HUES64 (cell line): ENCODE measurements at regions not wholly inside any gene's neighbourhood (a gene's known extent, or its start where the extent isn't known, plus 50 kb on each side); places are given as distances from the start of the nearest gene placed in this dataset.

ENCODE experiments used
- H3K27ac ChIP-seq: 2 replicates; pipeline ENCODE4 v1.7.0; 2013; ENCODE audit warnings: low read depth, low read length, inconsistent platforms
- H3K27me3 ChIP-seq: 2 replicates; pipeline ENCODE4 v1.6.1; 2013; ENCODE audit warnings: mild to moderate bottlenecking, low read length; ENCODE audit not compliant: insufficient read depth
- H3K36me3 ChIP-seq: 2 replicates; pipeline ENCODE4 v1.6.1; 2013; ENCODE audit warnings: mild to moderate bottlenecking, low read length; ENCODE audit not compliant: insufficient read depth
- H3K4me1 ChIP-seq: 2 replicates; pipeline ENCODE4 v1.6.1; 2013; ENCODE audit warnings: mild to moderate bottlenecking, low read length, moderate library complexity; ENCODE audit not compliant: insufficient read depth
- H3K4me3 ChIP-seq: 2 replicates; pipeline ENCODE4 v1.5.1; 2013; ENCODE audit warnings: mild to moderate bottlenecking, low read length, moderate library complexity
- H3K9ac ChIP-seq: 2 replicates; pipeline ENCODE4 v1.6.1; 2013; ENCODE audit warnings: mild to moderate bottlenecking, low read depth, low read length
- H3K9me3 ChIP-seq: 2 replicates; pipeline ENCODE4 v1.6.1; 2013; ENCODE audit warnings: low read depth, low read length; ENCODE audit not compliant: insufficient read depth
- WGBS: fragments of 150-250, 120-280 bp; methylation state at CpG from one replicate; pipeline ENCODE4 v1.1.7; 2013; ENCODE audit warnings: missing lambda C conversion rate; 5-methylcytosine and 5-hydroxymethylcytosine counted together

DNA sequence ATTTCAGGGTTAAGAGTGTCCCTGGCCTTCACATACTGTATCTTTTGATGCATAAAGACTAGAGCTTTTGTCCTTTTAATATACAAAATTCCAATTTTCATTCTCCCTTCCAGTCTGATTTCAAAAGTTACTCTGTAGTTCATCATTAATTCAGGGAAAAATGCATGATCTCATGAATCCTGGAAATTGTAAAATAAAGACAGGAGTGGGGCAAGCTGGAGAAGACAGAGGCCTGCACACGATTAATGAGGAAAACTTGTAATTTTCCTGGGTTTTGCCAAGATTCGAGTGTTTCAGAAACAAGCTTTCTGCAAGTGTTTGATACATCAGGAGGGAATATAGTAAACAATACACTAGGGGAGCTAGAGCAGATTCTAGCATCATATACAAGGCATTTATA is 947.9 kb downstream of the FAT4 start:
- Histone ChIP-seq H3K9ac (no peak overlapping the region), H3K27ac (no peak overlapping the region), H3K4me1 (no peaks in the 10 kb centered on the region), H3K27me3 (no peaks in the 10 kb centered on the region), H3K36me3 (no peaks in the 10 kb centered on the region), H3K4me3 (no peak overlapping the region), H3K9me3 (no peaks in the 10 kb centered on the region)
- 90% methylated on average over 2 of the region's 2 CpGs for WGBS

DNA sequence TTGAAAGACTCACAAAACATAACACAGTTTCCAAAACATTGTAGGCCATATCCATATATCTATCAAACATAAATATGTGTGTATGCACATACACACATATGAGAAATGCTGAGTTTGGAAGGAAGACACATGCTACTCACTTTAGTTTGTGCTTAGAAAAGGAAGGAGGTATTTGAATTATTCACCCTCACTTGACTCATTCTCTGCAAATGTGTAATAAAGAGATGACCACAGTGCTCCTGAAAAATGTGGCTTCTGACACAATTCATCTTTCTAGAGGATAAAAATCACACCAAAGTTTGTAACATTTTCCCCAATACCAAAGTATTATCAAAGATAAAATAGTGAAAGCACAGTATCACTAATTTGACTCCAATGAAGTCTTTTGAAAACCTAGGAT is 950.1 kb downstream of the FAT4 start:
- Histone ChIP-seq H3K27me3 (no peaks in the 10 kb centered on the region), H3K27ac (no peak overlapping the region), H3K4me1 (no peaks in the 10 kb centered on the region)

DNA sequence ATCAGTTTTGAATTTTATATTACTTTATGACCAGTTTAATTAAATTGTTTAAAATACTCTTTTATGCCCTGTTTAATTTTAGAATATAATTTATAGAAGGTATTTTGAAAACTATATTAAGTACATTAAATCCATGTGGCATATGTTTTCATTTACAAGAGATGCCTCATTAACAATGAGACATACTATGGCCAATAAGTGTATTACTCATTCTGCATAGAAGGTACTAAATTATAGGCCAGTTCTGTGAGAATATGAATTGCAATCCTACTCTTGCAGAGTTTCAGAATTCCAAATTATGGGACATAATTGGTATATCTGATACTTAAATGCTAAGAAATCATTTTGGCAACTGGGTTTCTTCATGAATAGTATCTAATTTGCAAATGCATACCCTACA is 951.1 kb downstream of the FAT4 start:
- Histone ChIP-seq H3K27me3 (no peaks in the 10 kb centered on the region), H3K9me3 (no peaks in the 10 kb centered on the region), H3K4me1 (no peaks in the 10 kb centered on the region), H3K4me3 (no peak overlapping the region), H3K36me3 (no peaks in the 10 kb centered on the region), H3K9ac (no peak overlapping the region), H3K27ac (no peak overlapping the region)

More for the DNA sequence above, 950.1 kb downstream of the FAT4 start:
- Histone ChIP-seq H3K4me3 (no peak overlapping the region), H3K9ac (no peak overlapping the region), H3K36me3 (no peaks in the 10 kb centered on the region), H3K9me3 (no peaks in the 10 kb centered on the region)

DNA sequence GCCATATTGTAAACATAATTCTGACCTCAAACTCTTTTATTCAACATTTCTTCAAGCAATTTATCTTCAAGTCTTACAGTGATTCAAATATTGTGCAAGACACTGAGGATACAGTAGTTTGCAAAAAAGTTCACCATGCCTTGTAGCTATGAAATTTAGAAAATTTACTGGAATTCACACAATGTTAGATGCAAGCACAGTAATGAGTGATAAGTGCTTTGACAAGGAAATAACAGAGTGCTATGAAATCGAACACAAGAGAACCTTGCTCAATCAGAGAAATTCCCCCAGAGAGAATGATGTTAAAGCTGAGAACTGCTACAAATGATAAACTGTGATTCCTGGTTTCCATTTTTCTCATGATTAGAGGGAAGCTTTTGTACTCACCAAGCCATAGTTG is 952.9 kb downstream of the FAT4 start:
- Histone ChIP-seq H3K36me3 (no peaks in the 10 kb centered on the region), H3K4me3 (no peak overlapping the region), H3K27ac (no peak overlapping the region), H3K9ac (no peak overlapping the region), H3K9me3 (no peaks in the 10 kb centered on the region), H3K4me1 (no peaks in the 10 kb centered on the region), H3K27me3 (no peaks in the 10 kb centered on the region)
- 95% methylated on average over 1 of the region's 1 CpG for WGBS

DNA sequence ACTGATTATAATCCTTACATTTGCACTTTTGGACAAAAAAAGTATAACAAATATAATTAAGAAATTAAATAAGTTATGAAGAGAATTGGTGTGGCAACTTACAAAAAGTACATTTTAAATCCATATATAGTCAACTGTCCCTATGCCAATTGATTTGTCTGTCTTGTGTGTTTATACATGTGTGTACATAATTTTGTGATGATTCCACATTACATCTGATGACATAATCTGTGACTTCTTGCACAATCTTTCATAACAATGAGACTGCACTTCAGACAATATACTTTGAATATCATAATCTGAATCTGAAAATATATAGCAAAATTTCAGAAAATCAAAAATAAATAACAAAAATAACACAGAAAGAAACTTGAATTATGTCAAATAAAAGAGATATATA is 953.4 kb downstream of the FAT4 start:
- H3K4me1 ChIP-seq, result no peaks in the 10 kb centered on the region
- no peaks in the 10 kb centered on the region for H3K27me3 ChIP-seq
- no peaks in the 10 kb centered on the region for H3K36me3 ChIP-seq
- no peak overlapping the region for H3K4me3 ChIP-seq
- H3K9me3 ChIP-seq, result no peaks in the 10 kb centered on the region
- no peak overlapping the region for H3K27ac ChIP-seq
- H3K9ac ChIP-seq, result no peak overlapping the region

DNA sequence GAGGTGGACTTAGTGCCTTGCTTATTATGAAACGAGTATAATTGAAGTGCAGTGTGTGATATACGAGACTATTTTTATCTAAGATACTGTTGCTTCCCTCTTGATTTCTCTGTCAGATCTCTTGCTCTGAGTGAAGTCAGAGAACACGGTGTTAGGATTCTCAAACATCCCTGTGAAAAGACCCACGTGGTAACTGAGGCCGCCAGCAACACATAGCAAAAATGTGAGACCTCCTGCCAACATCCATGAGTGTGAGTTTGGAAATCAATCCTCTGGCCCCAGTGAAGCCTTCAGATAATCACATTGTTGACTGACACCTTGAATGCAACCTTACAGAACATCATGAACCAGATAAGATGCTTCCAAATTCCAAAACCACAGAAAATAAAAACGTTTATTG is 954.4 kb downstream of the FAT4 start:
- Histone ChIP-seq H3K36me3 (no peaks in the 10 kb centered on the region), H3K4me3 (no peak overlapping the region), H3K9me3 (no peaks in the 10 kb centered on the region), H3K4me1 (no peaks in the 10 kb centered on the region), H3K27ac (no peak overlapping the region), H3K9ac (no peak overlapping the region), H3K27me3 (no peaks in the 10 kb centered on the region)
- 87% methylated on average over 6 of the region's 6 CpGs for WGBS

DNA sequence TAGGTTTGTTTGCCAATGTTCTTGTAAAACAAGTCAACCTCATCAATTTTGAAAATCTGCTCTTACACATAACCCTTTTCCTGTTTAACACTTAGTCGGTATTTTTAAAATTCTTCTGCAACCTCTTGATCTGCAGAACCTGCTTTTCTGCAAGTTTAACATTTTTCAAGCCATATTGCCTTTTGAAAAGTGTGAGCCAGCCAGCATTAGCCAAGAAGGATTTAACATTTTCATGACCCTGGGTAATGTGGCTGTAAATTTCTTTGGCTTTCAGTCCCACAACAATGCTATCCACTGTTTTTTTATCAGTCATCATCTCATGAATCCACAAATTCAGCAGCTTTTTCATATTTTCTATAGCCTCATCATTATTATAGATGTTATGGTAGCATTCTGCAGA is 956.5 kb downstream of the FAT4 start:
- Histone ChIP-seq H3K9ac (no peak overlapping the region), H3K27ac (no peak overlapping the region), H3K4me3 (no peak overlapping the region), H3K9me3 (no peaks in the 10 kb centered on the region), H3K36me3 (no peaks in the 10 kb centered on the region), H3K27me3 (no peaks in the 10 kb centered on the region), H3K4me1 (no peaks in the 10 kb centered on the region)
- WGBS, result 95% methylated on average over 1 of the region's 1 CpG

DNA sequence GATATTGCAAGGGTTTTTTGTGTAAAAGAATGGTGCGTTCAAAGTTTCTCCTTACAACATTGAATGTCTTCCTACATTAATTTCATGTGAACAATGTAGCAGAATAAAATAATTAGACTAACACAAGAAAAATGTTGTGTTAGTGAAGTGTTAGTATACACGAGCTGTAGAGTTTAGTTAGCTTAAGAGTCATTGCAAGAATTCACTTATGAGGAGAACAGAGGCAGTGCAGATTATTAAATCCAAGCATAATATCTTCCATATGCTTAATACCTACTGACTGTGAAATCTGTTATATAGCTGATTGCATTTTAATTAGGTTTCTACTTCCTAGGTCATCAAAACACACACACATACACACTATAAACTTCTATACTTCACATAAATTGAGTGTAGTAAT is 959.0 kb downstream of the FAT4 start:
- Histone ChIP-seq H3K4me1 (no peaks in the 10 kb centered on the region), H3K9ac (no peak overlapping the region), H3K36me3 (no peaks in the 10 kb centered on the region), H3K27me3 (no peaks in the 10 kb centered on the region), H3K27ac (no peak overlapping the region), H3K9me3 (no peaks in the 10 kb centered on the region), H3K4me3 (no peak overlapping the region)
- WGBS, result no CpG with 5 or more reads among the region's 2 CpGs

DNA sequence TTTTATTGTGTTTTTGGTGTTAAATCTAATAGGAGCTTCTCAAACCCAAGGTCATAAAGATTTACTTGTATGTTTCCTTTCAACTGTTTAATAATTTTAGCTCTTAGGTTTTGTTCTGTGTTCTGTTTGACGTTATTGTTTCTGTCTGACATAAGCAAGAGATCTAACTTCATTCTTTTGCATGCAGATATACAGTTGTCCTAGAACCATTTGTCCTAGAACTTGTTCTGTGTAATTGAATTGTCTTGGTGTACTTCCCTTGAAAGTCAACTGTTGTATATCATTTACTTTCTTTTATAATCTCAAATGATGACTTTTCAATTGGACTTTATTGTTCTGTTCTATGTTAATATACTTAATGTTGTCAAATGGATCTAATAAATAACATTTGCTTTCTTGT is 977.1 kb downstream of the FAT4 start:
- Histone ChIP-seq H3K27me3 (no peaks in the 10 kb centered on the region), H3K9ac (no peak overlapping the region)

DNA sequence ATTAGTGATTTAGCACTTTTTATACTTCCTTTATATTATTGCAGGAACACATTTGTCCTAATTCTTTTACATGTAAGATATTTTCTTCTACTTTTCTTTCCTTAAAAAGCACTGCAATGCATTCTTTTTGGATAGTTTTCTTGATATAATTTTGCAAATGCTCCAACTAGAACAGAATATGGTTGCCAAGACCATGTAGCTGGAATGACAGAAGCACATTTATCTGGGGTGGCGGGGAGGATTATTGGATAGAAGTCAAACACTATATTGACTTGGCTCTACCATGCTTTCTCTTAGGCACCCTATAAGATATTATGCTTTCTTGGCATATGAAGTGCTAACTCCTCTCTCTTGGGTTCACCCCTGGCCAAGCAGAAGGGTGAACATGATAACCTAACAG is 983.5 kb downstream of the FAT4 start:
- no peak overlapping the region for H3K4me3 ChIP-seq
- H3K9ac ChIP-seq, result no peak overlapping the region
- H3K4me1 ChIP-seq, result peaks cover 5% of the 10 kb centered on the region; the same call in 1 of the 2 replicates
- H3K27me3 ChIP-seq, result no peaks in the 10 kb centered on the region
- 100% methylated on average over 1 of the region's 1 CpG for WGBS
- H3K36me3 ChIP-seq, result no peaks in the 10 kb centered on the region
- peaks cover 15% of the 10 kb centered on the region for H3K9me3 ChIP-seq
- no peak overlapping the region for H3K27ac ChIP-seq

More for the DNA sequence above, 977.1 kb downstream of the FAT4 start:
- Histone ChIP-seq H3K9me3 (no peaks in the 10 kb centered on the region), H3K36me3 (no peaks in the 10 kb centered on the region), H3K27ac (no peak overlapping the region), H3K4me3 (no peak overlapping the region), H3K4me1 (peaks cover under 1% of the 10 kb centered on the region; the same call in 1 of the 2 replicates)
- 80% methylated on average over 1 of the region's 1 CpG for WGBS

DNA sequence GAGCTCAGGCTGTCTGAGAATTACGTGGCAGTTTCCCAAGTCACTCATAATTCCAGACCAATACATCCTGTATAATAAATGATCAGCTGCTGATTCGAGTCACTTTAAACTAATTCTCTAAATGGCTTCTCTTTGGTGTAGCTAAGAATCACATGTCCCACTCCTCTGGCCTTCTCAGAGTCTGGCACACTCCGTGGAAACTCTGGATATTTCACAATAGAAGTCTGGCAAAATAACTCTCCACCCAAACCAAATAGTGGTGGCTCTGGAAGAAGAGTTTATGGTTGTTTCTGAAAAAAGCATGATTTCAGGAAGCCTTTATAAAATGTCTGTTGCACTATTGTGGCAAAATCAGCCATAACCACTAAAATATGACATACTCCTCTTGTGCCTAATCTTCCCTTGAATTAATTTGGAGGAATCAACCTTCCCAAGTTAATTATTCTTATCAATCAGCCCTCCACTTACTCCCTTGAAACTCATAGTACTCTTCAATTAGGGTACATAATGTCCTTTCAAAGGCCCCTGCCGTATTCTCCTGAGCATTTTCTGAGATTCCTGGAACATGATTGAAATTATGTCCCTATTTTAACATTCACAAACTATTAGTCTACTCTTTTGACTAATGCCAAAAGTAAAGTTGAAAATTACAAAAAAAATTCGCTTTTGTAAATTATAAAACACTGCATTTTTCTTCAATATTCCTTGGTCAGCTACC is 991.6 kb downstream of the FAT4 start:
- Histone ChIP-seq H3K4me1 (no peaks in the 10 kb centered on the region), H3K36me3 (no peaks in the 10 kb centered on the region), H3K9ac (no peak overlapping the region), H3K4me3 (no peak overlapping the region), H3K27ac (no peak overlapping the region), H3K27me3 (no peaks in the 10 kb centered on the region), H3K9me3 (no peaks in the 10 kb centered on the region)
- 99% methylated on average over 5 of the region's 5 CpGs for WGBS

DNA sequence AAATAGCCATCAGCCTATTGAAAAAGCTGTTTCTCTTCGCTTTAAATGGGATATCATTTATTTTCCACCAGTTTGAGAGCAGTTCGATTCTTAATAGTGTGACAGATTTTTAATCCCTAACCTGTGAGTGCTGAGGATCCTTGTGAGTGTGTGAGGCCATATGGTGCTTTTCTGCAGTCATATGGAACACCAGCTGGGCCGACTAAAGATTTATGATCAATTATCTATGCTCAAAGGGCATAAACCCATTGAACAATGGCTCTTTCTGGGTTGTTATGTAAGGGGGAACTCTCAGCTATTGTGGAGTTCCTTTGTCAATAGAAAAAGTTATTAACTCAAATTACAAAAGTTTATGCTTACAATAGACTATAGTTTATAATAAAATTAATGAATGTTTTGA is 1003.6 kb downstream of the FAT4 start:
- no peaks in the 10 kb centered on the region for H3K27me3 ChIP-seq
- H3K27ac ChIP-seq, result no peak overlapping the region
- H3K9ac ChIP-seq, result no peak overlapping the region
- H3K36me3 ChIP-seq, result no peaks in the 10 kb centered on the region
- no peak overlapping the region for H3K4me3 ChIP-seq
- WGBS, result 92% methylated on average over 3 of the region's 3 CpGs
- no peaks in the 10 kb centered on the region for H3K4me1 ChIP-seq
- H3K9me3 ChIP-seq, result no peaks in the 10 kb centered on the region
